Globus pallidus (tissue), 1 donor: ENCODE measurements at regions not wholly inside any gene's neighbourhood (a gene's known extent, or its start where the extent isn't known, plus 50 kb on each side); places are given as distances from the start of the nearest gene placed in this dataset.
"Not testable (repeated sequence)": the region's sequence is repeated elsewhere in the genome, so short reads cannot be mapped to it uniquely, and the experiment has no call there.

Source experiments
- DNase-seq: peaks from one replicate; pipeline ENCODE4 v3.0.0-alpha.2; 2015; ENCODE audit warnings: low spot score

GRCh38 chr5:167415779-167416746 lies 875.4 kb upstream of the WWC1 start:
- no peak for DNase-seq

DNA sequence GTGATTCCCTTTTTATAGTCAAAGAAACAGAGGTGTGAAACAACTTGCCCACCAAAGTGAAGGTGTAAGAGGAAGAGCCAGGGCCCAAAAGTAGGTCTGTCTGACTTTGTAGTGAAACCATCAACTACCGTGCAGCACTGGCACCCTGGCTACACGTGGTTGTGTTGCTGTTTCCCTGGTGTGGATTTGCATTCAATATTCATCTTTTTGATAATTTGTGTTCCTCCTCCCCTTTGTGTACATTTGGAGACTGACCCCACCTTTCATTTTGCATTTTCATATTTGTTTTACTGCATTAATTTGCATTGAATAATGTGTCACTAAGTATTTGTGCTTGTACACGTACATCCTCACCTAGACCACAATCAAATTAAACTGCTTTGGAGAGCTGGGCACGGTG lies 873.8 kb upstream of the WWC1 start:
- DNase-seq: no peak

DNA sequence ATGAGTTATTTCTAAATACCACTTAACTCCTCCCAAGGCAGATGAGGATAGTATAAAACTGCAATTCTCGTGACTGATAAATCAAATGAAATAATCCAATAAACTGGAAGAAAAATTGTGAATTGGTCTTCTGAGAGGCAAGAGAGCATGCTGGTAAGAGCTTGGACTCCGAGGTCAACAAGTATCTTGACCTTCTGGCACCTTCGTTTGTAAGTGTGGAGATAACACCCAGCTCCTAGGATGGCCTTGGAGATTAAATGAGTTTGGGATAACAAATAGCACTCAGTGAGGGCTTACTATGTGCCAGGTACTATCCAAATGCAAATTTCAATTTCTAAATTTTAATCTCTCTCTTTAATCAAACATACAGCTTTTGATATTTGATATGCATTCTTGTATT lies 866.3 kb upstream of the WWC1 start:
- DNase-seq: no peak

DNA sequence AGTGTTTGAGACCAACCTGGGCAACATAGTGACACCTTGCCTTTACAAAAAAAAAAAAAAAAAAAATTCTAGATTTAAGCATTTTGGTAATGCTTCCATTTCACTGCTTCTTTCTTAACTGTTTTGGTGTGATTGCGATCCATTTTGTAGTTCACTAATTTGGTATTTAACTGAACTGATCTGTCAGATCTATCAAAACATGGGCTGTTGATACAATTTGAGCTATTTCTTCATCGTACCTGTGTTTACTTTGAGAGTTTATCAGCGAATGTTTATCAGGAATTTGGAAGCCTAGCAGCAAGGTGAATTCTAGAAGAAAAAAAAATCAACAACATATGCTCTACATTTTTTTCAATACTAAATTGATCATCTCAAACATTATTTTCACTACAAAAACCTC lies 864.9 kb upstream of the WWC1 start:
- DNase-seq: no peak

GRCh38 chr5:167427641-167428040 lies 863.8 kb upstream of the WWC1 start:
- not testable (repeated sequence) for DNase-seq

DNA sequence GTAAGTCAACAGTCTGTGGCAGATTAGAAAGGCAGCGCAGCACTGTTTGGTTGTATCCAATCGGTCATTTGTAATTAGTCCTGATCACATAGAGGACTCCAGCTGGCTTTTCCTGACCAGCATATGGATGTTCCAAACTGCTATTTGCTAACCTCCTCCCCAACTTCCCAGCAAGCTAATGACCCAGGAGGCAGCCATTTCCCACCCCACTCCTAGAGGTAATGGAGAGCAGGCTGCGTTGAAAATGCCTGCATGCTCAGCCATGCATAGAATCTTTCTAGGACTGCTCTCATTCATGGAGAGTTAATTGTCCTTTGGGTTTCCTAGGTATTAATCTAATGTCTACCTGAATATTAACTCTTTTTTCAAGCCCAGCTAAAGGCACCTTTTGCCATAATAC lies 850.6 kb upstream of the WWC1 start:
- DNase-seq: no peak

DNA sequence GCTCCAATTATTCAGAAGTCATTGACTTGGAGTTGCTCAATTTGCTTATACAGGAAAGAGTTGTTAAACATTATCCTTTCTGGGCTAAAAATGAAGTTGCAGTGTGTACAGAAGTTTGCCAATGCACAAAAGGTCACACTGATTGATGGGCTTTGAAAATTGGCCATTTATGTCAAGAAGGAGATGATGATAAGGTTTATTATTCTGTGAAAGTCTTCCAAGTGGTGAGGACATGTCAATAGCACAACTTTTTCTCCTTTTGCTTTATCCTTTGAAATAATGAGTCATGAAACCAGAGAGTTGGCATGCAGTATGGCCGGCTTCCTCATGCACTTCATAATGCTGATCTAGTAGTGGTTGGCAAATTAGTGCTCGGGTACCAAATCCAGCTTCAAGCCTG lies 848.5 kb upstream of the WWC1 start:
- no peak for DNase-seq

- no peak for DNase-seq
These were observed 843.7 kb upstream of the WWC1 start for GRCh38 chr5:167447466-167448375.

- DNase-seq: no peak
These were observed 843.1 kb upstream of the WWC1 start for GRCh38 chr5:167448376-167448775.

GRCh38 chr5:167451076-167451475 lies 840.4 kb upstream of the WWC1 start:
- no peak for DNase-seq

DNA sequence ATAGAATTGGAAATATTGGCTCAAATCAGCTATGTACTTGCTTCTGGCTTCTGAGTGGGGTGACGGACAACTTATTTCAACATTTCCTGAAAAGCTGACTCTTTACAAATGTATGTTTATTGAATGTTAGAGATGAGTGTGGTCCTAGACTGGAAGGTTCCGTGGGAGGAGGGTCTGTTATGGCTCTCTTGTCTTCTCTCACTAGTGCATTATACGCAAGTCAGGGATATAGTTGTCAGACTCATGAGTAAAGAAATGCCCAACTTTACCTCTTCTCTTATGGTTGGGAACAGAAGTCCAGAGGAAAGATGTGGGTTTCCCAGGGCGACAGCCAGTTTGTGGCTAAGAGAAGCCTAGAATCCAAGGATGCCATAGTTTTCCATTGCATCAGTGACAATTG lies 839.3 kb upstream of the WWC1 start:
- DNase-seq: no peak

DNA sequence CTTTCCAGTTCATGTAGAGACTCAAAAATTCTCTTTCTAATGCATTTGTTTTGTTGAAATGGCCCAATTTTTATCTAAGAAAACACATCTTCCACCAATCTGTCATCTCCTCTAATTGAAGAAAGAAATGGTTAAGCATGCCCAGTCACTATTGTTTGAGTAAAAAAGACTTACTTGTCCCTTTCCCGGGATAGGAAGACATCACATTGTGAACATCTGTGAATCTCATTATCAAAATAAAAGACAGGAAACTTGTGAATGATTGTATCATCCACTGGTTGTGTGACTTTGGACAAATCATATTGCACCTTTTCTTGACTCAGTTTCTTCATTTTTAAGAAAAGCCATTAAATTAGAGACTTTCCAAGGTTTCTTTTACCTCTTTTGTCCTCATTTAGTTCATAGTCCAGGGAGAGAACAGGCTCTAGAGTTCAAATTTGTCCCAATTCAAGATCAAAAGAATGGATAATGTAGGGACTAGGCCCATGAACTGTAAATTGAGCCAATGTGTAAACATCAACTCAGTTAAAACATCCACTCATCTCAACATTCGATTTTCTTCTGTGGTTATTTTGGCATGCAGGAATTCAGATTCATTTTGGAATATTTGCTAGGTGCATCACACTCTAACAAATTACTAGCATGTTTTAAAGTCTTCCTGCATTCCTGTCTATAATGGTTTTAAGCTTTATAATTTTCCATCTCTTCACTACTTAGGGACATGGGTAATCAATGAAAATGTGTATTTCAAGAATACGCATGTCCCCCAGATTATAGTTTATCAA lies 838.0 kb upstream of the WWC1 start:
- no peak for DNase-seq

DNA sequence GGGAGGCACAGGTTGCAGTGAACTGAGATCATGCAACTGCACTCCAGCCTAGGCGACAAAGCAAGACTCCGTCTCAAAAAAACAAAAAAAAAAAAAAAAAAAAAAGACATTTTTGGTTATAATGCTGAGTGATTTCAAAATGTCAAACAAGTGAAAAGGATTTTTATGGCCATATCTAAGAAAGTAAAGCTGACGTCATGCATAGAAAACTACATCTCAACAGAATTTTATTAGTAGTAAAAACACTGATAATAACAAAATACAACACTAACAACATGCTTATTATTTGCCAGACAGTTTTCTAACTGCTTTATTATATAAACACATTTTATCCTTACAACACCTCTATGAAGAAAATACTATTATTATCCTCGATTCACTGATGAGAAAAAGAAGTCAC lies 833.0 kb upstream of the WWC1 start:
- DNase-seq: no peak

GRCh38 chr5:167460449-167461020 lies 830.9 kb upstream of the WWC1 start:
- no peak for DNase-seq

- DNase-seq: no peak
These were observed 827.5 kb upstream of the WWC1 start for GRCh38 chr5:167463939-167464338.

- no peak for DNase-seq
These were observed 824.5 kb upstream of the WWC1 start for GRCh38 chr5:167466992-167467391.

GRCh38 chr5:167472566-167473108 lies 818.8 kb upstream of the WWC1 start:
- no peak for DNase-seq

- DNase-seq: no peak
These were observed 813.3 kb upstream of the WWC1 start for GRCh38 chr5:167478188-167478587.

DNA sequence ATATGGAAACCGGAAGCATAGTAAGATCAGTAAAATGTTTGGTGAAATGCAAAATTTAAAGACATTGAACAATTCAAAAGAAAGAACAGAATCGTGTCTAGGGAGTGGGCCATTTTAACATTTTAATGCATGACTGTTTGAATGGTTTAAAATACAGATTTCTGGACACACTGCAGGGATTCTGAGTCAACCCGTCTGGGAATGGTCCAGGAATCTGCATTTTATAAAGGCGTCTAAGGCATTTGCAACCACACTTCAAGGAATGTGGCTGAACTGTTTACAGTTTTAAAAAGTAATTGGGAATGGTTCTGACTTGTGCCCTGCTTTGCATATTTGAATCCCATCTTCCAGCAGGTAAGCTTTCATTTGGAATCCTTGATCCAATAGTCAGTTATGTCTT lies 811.7 kb upstream of the WWC1 start:
- DNase-seq: no peak

DNA sequence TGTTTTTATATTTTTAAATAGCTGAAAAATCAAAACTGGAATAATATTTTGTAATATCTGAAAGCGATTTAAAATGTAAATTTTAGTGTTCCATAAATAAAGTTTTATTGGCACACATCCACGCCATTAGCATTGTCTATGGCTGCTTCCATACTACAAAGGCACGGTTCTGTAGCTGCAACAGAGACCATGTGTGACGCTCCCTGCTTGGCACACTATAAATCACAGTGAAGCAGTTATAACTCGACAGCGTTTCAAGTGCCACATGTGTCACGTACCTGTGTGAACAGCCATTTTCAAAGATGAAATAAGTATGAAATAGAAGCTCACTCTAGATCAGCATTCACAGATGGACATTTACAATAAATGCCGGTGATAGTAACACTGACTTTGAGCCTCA lies 810.1 kb upstream of the WWC1 start:
- DNase-seq: no peak

DNA sequence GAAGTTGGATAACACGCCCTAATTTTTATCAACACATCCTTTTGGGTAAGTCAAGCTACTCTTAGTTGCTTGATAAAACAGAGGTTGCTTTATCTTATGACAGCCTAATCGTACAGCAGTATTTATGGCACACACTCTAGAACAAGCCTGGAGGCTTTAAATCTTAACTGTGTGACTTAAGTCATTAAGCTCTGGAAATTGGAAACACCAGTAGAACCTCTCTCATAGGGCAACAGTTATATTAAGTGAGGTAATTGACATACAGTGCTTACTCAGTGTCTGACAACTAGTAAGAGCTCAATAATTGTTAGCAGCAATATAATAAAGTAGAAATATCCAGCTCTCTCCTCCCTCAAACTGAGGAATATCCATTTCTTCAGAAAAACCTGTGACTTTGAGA lies 808.9 kb upstream of the WWC1 start:
- no peak for DNase-seq
